Pancreas (tissue), 10 donors: ENCODE measurements at regions not wholly inside any gene's neighbourhood (a gene's known extent, or its start where the extent isn't known, plus 50 kb on each side); places are given as distances from the start of the nearest gene placed in this dataset.

Experiments used
- ATAC-seq, 4 donors: fragments of 200-7000 bp; cut with Tn5 transposase; one replicate each; pipeline versions ENCODE4 v1.8.0 to v1.9.1; 2020; ENCODE audit warnings: mild to moderate bottlenecking in 4 of 4, moderate library complexity in 4 of 4
- DNase-seq, 6 donors: peaks; one replicate each; pipeline ENCODE4 v3.0.0-alpha.2; 2020
- FAIRE-seq: peaks from 2 replicates; lab custom pipeline; 2012; peaks lifted over from hg19 to GRCh38; lab: Jason Lieb, UNC
- H3K27ac ChIP-seq, 4 donors: fragments of 200-600 bp; sonication (generic); 1 replicate in 3 of 4; 2 replicates in 1 of 4; pipeline versions ENCODE4 v1.5.0 to v1.8.0; 2020
- H3K27me3 ChIP-seq, 4 donors: fragments of 200-600 bp; one replicate each; pipeline ENCODE4 v1.8.0; 2021
- H3K36me3 ChIP-seq, 3 donors: fragments of 200-600 bp; sonication (generic) in 1 of 3; one replicate each; pipeline versions ENCODE4 v1.5.0 to v1.8.0; 2020 to 2021
- H3K4me1 ChIP-seq, 3 donors: fragments of 200-600 bp; one replicate each; pipeline ENCODE4 v1.8.0; 2021
- H3K4me3 ChIP-seq, 4 donors: fragments of 200-600 bp; sonication (generic) in 2 of 4; one replicate each; pipeline versions ENCODE4 v1.5.0 to v1.8.0; 2020 to 2021
- H3K9me3 ChIP-seq, 4 donors: fragments of 200-600 bp; one replicate each; pipeline ENCODE4 v1.8.0; 2021
- CTCF ChIP-seq, 4 donors: fragments of 200-600 bp; sonication (generic) in 3 of 4; IDR thresholded peaks; one replicate each; pipeline versions ENCODE4 v1.5.0 to v1.8.0; 2021; ENCODE audit warnings: antibody characterized with exemption in 4 of 4
- WGBS, 2 donors: extraction: QIAGEN DNeasy Blood & Tissue Kit; methylation state at CpG; one replicate each; pipeline ENCODE4 v1.1.7; 2013; 5-methylcytosine and 5-hydroxymethylcytosine counted together
- intact Hi-C, 3 donors: fragments of 100-400 bp; cut with DNase I; formaldehyde crosslinking; loops; one replicate each; pipeline versions ENCODE4 v1.11.1 to v1.14.2; 2022
- donor health status: healthy with polysubstance abuse.
- donor health status: DM: no; HTN: no; CAD: no; lungs with moderate emphysema.
- donor health status: DM: no; HTN: no; CAD: no.
- donor health status: control.
- donor health status: control.
- donor health status: Bipolar disorder and iron deficiency.
- donor health status: DM: yes; HTN: yes; CAD: no.
- donor health status: DM: no; HTN: no; CAD: no.
- donor health status: DM: no; HTN: no; CAD: no.
- donor health status: DM: yes; HTN: yes; CAD: no.

- Histone ChIP-seq H3K27ac (no peak overlapping the region), H3K36me3 (no peaks in the 10 kb centered on the region), H3K4me1 (no peaks in the 10 kb centered on the region), H3K4me3 (no peak overlapping the region), H3K27me3 (no peaks in the 10 kb centered on the region), H3K9me3 (no peaks in the 10 kb centered on the region)
- 91 to 97% methylated on average over 2 of the region's 2 CpGs for WGBS, 2 donors
- no peak for DNase-seq
- intact Hi-C loops: no loop called here
- FAIRE-seq: no peak
- no peak for TF ChIP-seq CTCF (IDR thresholded peaks at IDR 0.05)
- ATAC-seq: no peak
Observed at GRCh38 chr20:52775786-52776185, 196.4 kb upstream of the TSHZ2 start.

GRCh38 chr20:52768694-52769093 lies 203.5 kb upstream of the TSHZ2 start:
- ATAC-seq (no peak), FAIRE-seq (no peak), DNase-seq (no peak)
- no peaks in the 10 kb centered on the region for H3K4me1 ChIP-seq
- intact Hi-C loops: no loop called here
- no peak for TF ChIP-seq CTCF (IDR thresholded peaks at IDR 0.05)
- no peak overlapping the region for H3K4me3 ChIP-seq
- H3K27ac ChIP-seq: no peak overlapping the region
- no peaks in the 10 kb centered on the region for H3K9me3 ChIP-seq
- H3K36me3 ChIP-seq: no peaks in the 10 kb centered on the region
- H3K27me3 ChIP-seq: no peaks in the 10 kb centered on the region
- WGBS, 2 donors: 69 to 74% methylated on average over 6 of the region's 6 CpGs

- FAIRE-seq (no peak), DNase-seq (no peak), ATAC-seq (no peak)
Observed at GRCh38 chr20:52766645-52767435, 205.3 kb upstream of the TSHZ2 start.

GRCh38 chr20:52763321-52763853 lies 208.8 kb upstream of the TSHZ2 start:
- intact Hi-C loops: no loop called here
- WGBS, 2 donors: 74 to 83% methylated on average over 9 of the region's 9 CpGs
- H3K9me3 ChIP-seq: no peaks in the 10 kb centered on the region
- H3K27me3 ChIP-seq: no peaks in the 10 kb centered on the region
- DNase-seq (no peak), FAIRE-seq (no peak), ATAC-seq (no peak)
- no peaks in the 10 kb centered on the region for H3K36me3 ChIP-seq
- TF ChIP-seq CTCF (IDR thresholded peaks at IDR 0.05): no peak
- H3K4me3 ChIP-seq: no peak overlapping the region
- no peaks in the 10 kb centered on the region for H3K4me1 ChIP-seq
- H3K27ac ChIP-seq: no peak overlapping the region

More at GRCh38 chr20:52766645-52767435, 205.3 kb upstream of the TSHZ2 start:
- 69 to 71% methylated on average over 7 of the region's 7 CpGs for WGBS, 2 donors
- no peaks in the 10 kb centered on the region for H3K9me3 ChIP-seq
- H3K36me3 ChIP-seq: no peaks in the 10 kb centered on the region
- H3K4me1 ChIP-seq: no peaks in the 10 kb centered on the region
- no peaks in the 10 kb centered on the region for H3K27me3 ChIP-seq
- intact Hi-C loops: no loop called here
- no peak overlapping the region for H3K27ac ChIP-seq
- H3K4me3 ChIP-seq: no peak overlapping the region
- no peak for TF ChIP-seq CTCF (IDR thresholded peaks at IDR 0.05)

GRCh38 chr20:52761867-52762266 lies 210.3 kb upstream of the TSHZ2 start:
- Histone ChIP-seq H3K4me1 (no peaks in the 10 kb centered on the region), H3K4me3 (no peak overlapping the region), H3K27ac (no peak overlapping the region), H3K36me3 (no peaks in the 10 kb centered on the region), H3K27me3 (no peaks in the 10 kb centered on the region), H3K9me3 (no peaks in the 10 kb centered on the region)
- FAIRE-seq (no peak), ATAC-seq (no peak), DNase-seq (no peak)
- no peak for TF ChIP-seq CTCF (IDR thresholded peaks at IDR 0.05)
- intact Hi-C loops: no loop called here
- WGBS, 2 donors: 8 to 12% methylated on average over 1 of the region's 1 CpG
